ENCODE measurements at regions not wholly inside any gene's neighbourhood (a gene's known extent, or its start where the extent isn't known, plus 50 kb on each side); places are given as distances from the start of the nearest gene placed in this dataset.

- no peak for DNase-seq (ENCODE audit: low read depth)
- no peak overlapping the region for H3K4me3 ChIP-seq (ENCODE audit: low read depth, low read length)
- TF ChIP-seq CTCF (IDR thresholded peaks at IDR 0.05; ENCODE audit: insufficient read depth, low read depth, low read length): no peak
Observed at GRCh38 chr3:81033684-81034083, 727.8 kb downstream of the GBE1 start.

- no peak overlapping the region for H3K4me3 ChIP-seq (ENCODE audit: low read depth, low read length)
- DNase-seq (ENCODE audit: low read depth): no peak
- no peak for TF ChIP-seq CTCF (IDR thresholded peaks at IDR 0.05; ENCODE audit: insufficient read depth, low read depth, low read length)
Observed at GRCh38 chr3:81033185-81033584, 728.3 kb downstream of the GBE1 start.

- H3K4me3 ChIP-seq (ENCODE audit: low read depth, low read length): no peak overlapping the region
- no peak for TF ChIP-seq CTCF (IDR thresholded peaks at IDR 0.05; ENCODE audit: insufficient read depth, low read depth, low read length)
- no peak for DNase-seq (ENCODE audit: low read depth)
Observed at GRCh38 chr3:81029861-81030260, 731.6 kb downstream of the GBE1 start.

- no peak for TF ChIP-seq CTCF (IDR thresholded peaks at IDR 0.05; ENCODE audit: insufficient read depth, low read depth, low read length)
- H3K4me3 ChIP-seq (ENCODE audit: low read depth, low read length): no peak overlapping the region
- DNase-seq (ENCODE audit: low read depth): no peak
Observed at GRCh38 chr3:81027344-81027743, 734.1 kb downstream of the GBE1 start.

- no peak overlapping the region for H3K4me3 ChIP-seq (ENCODE audit: low read depth, low read length)
- no peak for TF ChIP-seq CTCF (IDR thresholded peaks at IDR 0.05; ENCODE audit: insufficient read depth, low read depth, low read length)
- no peak for DNase-seq (ENCODE audit: low read depth)
Observed at GRCh38 chr3:81024560-81024959, 736.9 kb downstream of the GBE1 start.

GRCh38 chr3:81022339-81022738 is 739.1 kb downstream of the GBE1 start:
- TF ChIP-seq CTCF (IDR thresholded peaks at IDR 0.05; ENCODE audit: insufficient read depth, low read depth, low read length): no peak
- DNase-seq (ENCODE audit: low read depth): no peak
- no peak overlapping the region for H3K4me3 ChIP-seq (ENCODE audit: low read depth, low read length)

- DNase-seq (ENCODE audit: low read depth): no peak
- no peak overlapping the region for H3K4me3 ChIP-seq (ENCODE audit: low read depth, low read length)
- TF ChIP-seq CTCF (IDR thresholded peaks at IDR 0.05; ENCODE audit: insufficient read depth, low read depth, low read length): no peak
Observed at GRCh38 chr3:81013360-81013759, 748.1 kb downstream of the GBE1 start.

Measured in fibroblast of villous mesenchyme (primary cell).